ENCODE measurements at regions not wholly inside any gene's neighbourhood (a gene's known extent, or its start where the extent isn't known, plus 50 kb on each side); places are given as distances from the start of the nearest gene placed in this dataset.
A peak's percentile ranks its signal among the peaks of the same experiment; 100 is the strongest.

GRCh38 chr2:56502616-56503015 lies 318.8 kb downstream of the CCDC85A start:
- no peak for DNase-seq (ENCODE audit: low spot score)
- ATAC-seq: no peak
- intact Hi-C loops (cut with DNase I): no loop called here

- DNase-seq (ENCODE audit: low spot score) (no peak), ATAC-seq (no peak)
- intact Hi-C loops (cut with DNase I): no loop called here
Observed at GRCh38 chr2:56505885-56506284, 322.1 kb downstream of the CCDC85A start.

DNA sequence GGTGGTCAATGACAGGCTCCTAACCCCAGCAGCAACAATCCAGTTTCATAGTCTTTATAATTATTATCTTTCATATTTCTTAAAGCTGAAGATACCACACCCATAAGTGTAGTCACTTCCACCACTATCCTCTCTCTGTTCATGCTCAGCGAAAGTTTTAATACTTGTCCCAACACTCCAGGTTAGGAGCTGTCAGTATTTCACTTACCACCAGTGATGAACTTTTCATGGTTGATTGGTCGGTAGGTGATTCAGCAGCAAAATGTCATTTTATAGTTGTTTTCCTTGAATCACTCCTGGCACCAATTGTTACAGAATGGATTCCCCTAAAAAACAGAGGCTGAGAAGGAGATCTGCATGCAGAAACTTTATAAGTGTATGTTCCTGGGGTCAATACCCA lies 324.9 kb downstream of the CCDC85A start:
- ATAC-seq (no peak), DNase-seq (ENCODE audit: low spot score) (no peak)
- intact Hi-C loops (cut with DNase I): no loop called here

DNA sequence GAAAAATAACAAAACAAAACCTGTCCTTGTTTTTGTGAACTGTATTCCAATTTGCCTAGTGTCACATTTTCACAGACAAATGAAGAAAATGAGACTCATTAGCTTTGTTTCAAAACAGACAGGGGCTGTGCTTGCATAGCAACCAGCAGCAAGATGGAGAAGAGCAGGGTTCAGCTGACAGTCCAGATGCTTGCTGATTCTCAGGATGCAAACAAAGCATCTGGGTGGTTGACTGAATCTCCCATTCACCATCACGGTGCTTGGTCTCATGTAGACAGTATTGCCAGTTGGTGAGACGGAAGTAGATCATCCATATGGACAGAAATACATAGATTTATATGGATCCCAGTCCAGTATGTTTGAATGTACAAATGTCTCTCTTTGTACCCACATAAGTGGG lies 326.8 kb downstream of the CCDC85A start:
- ATAC-seq: no peak
- no peak for DNase-seq (ENCODE audit: low spot score)
- intact Hi-C loops (cut with DNase I): no loop called here

- ATAC-seq: no peak
- intact Hi-C loops (cut with DNase I): no loop called here
- DNase-seq (ENCODE audit: low spot score): no peak
Observed at GRCh38 chr2:56515399-56515798, 331.6 kb downstream of the CCDC85A start.

- ATAC-seq (no peak), DNase-seq (ENCODE audit: low spot score) (no peak)
- intact Hi-C loops (cut with DNase I): no loop called here
Observed at GRCh38 chr2:56519806-56520205, 336.0 kb downstream of the CCDC85A start.

- DNase-seq (ENCODE audit: low spot score): no peak
- ATAC-seq: peak; percentile 28
- intact Hi-C loops (cut with DNase I): no loop called here
Observed at GRCh38 chr2:56522605-56523089, 338.9 kb downstream of the CCDC85A start.

DNA sequence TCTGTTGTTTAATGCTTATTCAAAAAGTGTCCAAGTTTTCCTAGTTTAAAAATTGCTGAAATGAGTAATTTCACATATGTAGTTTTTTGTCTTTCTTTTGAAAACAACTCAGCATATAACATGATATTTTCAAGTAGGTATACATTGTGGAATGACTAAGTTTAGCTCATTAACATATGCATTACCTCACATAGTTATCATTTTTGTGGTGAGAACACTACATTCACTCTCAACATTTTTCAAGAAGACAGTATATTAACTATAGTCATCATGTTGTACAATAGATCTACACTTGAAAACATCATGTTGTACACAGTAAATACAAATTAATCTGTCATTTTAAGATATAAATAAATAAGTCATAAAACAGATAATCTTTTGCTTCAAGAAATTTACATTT lies 340.0 kb downstream of the CCDC85A start:
- intact Hi-C loops (cut with DNase I): no loop called here
- no peak for DNase-seq (ENCODE audit: low spot score)
- no peak for ATAC-seq

GRCh38 chr2:56531668-56532420 lies 348.1 kb downstream of the CCDC85A start:
- no peak for ATAC-seq
- intact Hi-C loops (cut with DNase I): no loop called here

GRCh38 chr2:56534321-56534720 lies 350.5 kb downstream of the CCDC85A start:
- DNase-seq (ENCODE audit: low spot score) (no peak), ATAC-seq (no peak)
- intact Hi-C loops (cut with DNase I): no loop called here

More at GRCh38 chr2:56531668-56532420, 348.1 kb downstream of the CCDC85A start:
- DNase-seq (ENCODE audit: low spot score): no peak

DNA sequence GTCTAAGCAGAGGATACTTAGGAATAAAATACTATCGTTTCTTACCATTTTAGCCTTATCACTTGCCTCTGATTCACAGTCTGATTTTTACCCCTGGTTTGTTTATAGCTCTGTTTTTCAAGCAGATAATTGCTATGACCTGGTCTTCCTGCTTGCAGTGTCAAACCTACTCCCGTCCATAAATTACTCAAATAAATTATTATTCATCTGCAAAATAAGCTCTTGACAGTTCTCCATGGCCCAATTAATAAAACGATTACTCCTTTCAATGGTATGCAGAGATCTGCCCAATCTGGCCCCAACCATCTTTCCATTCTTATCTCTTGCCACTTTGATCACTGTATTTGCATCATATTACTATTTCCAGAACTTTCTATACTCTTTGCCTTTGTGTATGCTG lies 354.0 kb downstream of the CCDC85A start:
- intact Hi-C loops (cut with DNase I): no loop called here
- ATAC-seq (no peak), DNase-seq (ENCODE audit: low spot score) (no peak)

DNA sequence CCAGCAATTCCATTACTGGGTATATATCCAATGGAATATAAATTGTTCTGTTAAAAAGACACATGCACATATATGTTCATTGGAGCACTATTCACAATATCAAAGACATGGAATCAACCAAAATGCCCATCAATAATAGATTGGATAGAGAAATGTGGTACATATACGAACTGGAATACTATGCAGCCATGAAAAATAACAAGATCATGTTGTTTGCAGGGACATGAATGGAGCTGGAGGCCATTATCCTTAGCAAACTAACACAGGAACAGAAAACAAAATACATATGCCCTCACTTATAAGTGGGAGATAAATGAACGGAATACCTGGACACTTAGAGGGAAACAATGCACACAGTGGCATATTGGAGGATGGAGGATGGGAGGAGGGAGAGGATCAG lies 355.8 kb downstream of the CCDC85A start:
- ATAC-seq (no peak), DNase-seq (ENCODE audit: low spot score) (no peak)
- intact Hi-C loops (cut with DNase I): no loop called here

DNA sequence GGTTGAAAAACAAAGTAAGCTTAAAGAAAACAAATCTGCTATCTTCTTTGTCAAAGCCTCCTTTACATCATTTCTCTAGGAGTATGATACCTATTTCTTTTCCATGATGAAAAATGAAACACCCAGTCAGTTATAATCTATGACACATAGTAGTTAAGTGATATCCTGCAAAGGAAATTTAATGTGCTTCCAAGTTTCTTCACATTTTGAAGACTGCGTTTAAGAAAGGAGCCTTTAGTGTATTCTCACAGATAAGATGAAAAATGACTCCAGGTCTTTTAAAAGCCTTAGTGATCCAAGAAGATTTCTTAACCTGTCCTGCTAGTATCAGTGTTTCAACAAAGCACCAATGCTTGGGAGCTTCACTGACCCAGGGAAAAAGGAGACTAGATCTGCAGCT lies 356.7 kb downstream of the CCDC85A start:
- intact Hi-C loops (cut with DNase I): no loop called here
- DNase-seq (ENCODE audit: low spot score) (no peak), ATAC-seq (no peak)

- DNase-seq (ENCODE audit: low spot score): no peak
- intact Hi-C loops (cut with DNase I): no loop called here
- ATAC-seq: no peak
Observed at GRCh38 chr2:56540916-56541315, 357.1 kb downstream of the CCDC85A start.

GRCh38 chr2:56542213-56542612 lies 358.4 kb downstream of the CCDC85A start:
- intact Hi-C loops (cut with DNase I): no loop called here
- no peak for DNase-seq (ENCODE audit: low spot score)
- no peak for ATAC-seq

DNA sequence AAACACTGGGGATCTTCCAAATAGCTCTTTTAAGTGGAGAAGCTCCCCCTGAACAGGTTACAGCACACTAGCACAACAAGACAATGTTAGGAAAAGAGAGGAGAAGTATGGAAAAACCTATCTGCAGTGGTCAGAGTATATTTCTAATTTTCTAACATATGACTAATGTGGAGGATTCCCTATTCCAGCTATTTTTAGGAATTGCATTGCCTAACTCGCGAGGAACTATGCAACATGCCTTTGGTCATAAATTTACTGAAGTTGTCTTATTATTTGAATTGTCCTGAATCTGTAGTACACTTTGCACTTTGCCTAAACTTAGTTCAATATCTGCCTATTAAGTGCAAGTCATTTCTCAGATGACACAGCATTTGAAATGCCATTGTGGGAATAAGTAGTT lies 381.4 kb downstream of the CCDC85A start:
- no peak for ATAC-seq
- DNase-seq (ENCODE audit: low spot score): no peak
- intact Hi-C loops (cut with DNase I): no loop called here

GRCh38 chr2:56571074-56571473 lies 387.3 kb downstream of the CCDC85A start:
- DNase-seq (ENCODE audit: low spot score): no peak
- ATAC-seq: no peak
- intact Hi-C loops (cut with DNase I): no loop called here

DNA sequence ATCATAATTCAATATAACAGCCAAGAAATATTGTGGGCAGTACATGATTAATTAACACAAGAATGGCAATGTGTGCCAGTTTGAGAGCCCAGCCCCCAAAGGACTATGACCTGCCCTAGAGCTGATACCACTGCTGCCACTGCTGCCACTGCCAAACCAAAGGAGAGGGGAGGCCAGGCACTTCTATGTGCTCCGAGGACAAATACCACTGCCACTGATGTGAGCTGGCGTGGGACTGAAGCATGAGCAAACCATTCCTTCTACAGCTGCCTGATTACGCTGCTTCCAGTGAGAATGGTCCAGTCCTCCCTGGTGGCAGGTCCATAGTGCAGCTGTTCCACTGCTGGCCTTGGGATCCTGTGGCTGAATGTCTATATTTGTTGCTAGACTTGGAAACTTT lies 392.2 kb downstream of the CCDC85A start:
- intact Hi-C loops (cut with DNase I): no loop called here
- DNase-seq (ENCODE audit: low spot score): no peak
- no peak for ATAC-seq

- intact Hi-C loops (cut with DNase I): no loop called here
- DNase-seq (ENCODE audit: low spot score): no peak
- ATAC-seq: no peak
Observed at GRCh38 chr2:56580242-56580641, 396.5 kb downstream of the CCDC85A start.

- DNase-seq (ENCODE audit: low spot score) (no peak), ATAC-seq (no peak)
- intact Hi-C loops (cut with DNase I): no loop called here
Observed at GRCh38 chr2:56582570-56582969, 398.8 kb downstream of the CCDC85A start.

GRCh38 chr2:56583796-56584315 lies 400.1 kb downstream of the CCDC85A start:
- no peak for DNase-seq (ENCODE audit: low spot score)
- intact Hi-C loops (cut with DNase I): no loop called here

More at GRCh38 chr2:56583796-56584315, 400.1 kb downstream of the CCDC85A start:
- ATAC-seq: no peak

All from sciatic nerve (tissue), 2 donors.